ENCODE measurements at regions not wholly inside any gene's neighbourhood (a gene's known extent, or its start where the extent isn't known, plus 50 kb on each side); places are given as distances from the start of the nearest gene placed in this dataset.

GRCh38 chr22:26737262-26737661, 79.9 kb downstream of the MIAT start:
- CTCF ChIA-PET: no interaction called here
- Histone ChIP-seq H3K36me3 (ENCODE audit: insufficient read depth, low read length, poor library complexity, severe bottlenecking) (no peaks in the 10 kb centered on the region), H3K27me3 (replicated peaks; ENCODE audit: insufficient read depth, low read depth, low read length, poor library complexity) (no peaks in the 10 kb centered on the region), H3K9me3 (ENCODE audit: low read depth, low read length, poor library complexity, severe bottlenecking) (no peaks in the 10 kb centered on the region), H3K27ac (ENCODE audit: low read depth, low read length, poor library complexity, severe bottlenecking) (no peak overlapping the region), H3K4me3 (ENCODE audit: low read depth, low read length, poor library complexity, severe bottlenecking) (no peak overlapping the region), H3K4me1 (ENCODE audit: insufficient read depth, low read length, poor library complexity, severe bottlenecking) (no peaks in the 10 kb centered on the region)
- intact Hi-C loops (cut with micrococcal nuclease; ENCODE audit: unreplicated experiment): no loop called here
- no TSS peak for BruUV-seq (replicated peaks)
- POLR2A ChIA-PET (ENCODE audit: low non-redundant PET): no interaction called here
- no peak for DNase-seq (ENCODE audit: low spot score)
- TF ChIP-seq EZH2 (IDR thresholded peaks at IDR 0.05; ENCODE audit: borderline replicate concordance, low read depth, low read length, poor library complexity, severe bottlenecking): no peak
- TF ChIP-seq, protein P1, sequence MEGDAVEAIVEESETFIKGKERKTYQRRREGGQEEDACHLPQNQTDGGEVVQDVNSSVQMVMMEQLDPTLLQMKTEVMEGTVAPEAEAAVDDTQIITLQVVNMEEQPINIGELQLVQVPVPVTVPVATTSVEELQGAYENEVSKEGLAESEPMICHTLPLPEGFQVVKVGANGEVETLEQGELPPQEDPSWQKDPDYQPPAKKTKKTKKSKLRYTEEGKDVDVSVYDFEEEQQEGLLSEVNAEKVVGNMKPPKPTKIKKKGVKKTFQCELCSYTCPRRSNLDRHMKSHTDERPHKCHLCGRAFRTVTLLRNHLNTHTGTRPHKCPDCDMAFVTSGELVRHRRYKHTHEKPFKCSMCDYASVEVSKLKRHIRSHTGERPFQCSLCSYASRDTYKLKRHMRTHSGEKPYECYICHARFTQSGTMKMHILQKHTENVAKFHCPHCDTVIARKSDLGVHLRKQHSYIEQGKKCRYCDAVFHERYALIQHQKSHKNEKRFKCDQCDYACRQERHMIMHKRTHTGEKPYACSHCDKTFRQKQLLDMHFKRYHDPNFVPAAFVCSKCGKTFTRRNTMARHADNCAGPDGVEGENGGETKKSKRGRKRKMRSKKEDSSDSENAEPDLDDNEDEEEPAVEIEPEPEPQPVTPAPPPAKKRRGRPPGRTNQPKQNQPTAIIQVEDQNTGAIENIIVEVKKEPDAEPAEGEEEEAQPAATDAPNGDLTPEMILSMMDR (conservative IDR thresholded peaks at IDR 0.05; ENCODE audit: low read depth, low read length): no peak

DNA sequence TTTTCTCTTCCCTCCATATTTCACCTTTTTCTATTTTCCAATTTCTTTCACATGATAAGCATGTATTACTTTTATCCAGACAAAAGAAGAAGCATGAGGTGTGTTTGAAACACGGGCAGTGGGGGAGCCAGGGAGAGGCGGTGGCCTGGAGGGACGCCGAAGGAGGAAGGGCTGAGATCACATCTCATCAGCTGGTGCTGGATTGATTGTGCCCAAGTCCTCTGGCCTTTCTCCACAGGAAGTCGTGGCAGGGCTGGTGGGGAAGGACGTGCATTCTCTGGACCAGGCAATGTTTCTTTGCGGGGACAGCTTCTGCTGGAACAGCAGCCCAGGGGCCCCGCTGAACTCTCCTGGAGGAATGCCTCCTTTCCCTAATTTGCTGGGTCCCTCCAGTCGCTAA, 82.9 kb downstream of the MIAT start:
- intact Hi-C loops (cut with micrococcal nuclease; ENCODE audit: unreplicated experiment): no loop called here
- ChIA-PET POLR2A (ENCODE audit: low non-redundant PET) (no interaction called here), CTCF (no interaction called here)
- BruUV-seq (replicated peaks): no TSS peak
- TF ChIP-seq, protein P1 (conservative IDR thresholded peaks at IDR 0.05; ENCODE audit: low read depth, low read length): no peak
- no peak for TF ChIP-seq EZH2 (IDR thresholded peaks at IDR 0.05; ENCODE audit: borderline replicate concordance, low read depth, low read length, poor library complexity, severe bottlenecking)
- H3K4me3 ChIP-seq (ENCODE audit: low read depth, low read length, poor library complexity, severe bottlenecking): no peak overlapping the region
- H3K36me3 ChIP-seq (ENCODE audit: insufficient read depth, low read length, poor library complexity, severe bottlenecking): no peaks in the 10 kb centered on the region
- H3K27me3 ChIP-seq (replicated peaks; ENCODE audit: insufficient read depth, low read depth, low read length, poor library complexity): no peaks in the 10 kb centered on the region
- H3K27ac ChIP-seq (ENCODE audit: low read depth, low read length, poor library complexity, severe bottlenecking): no peak overlapping the region
- no peak for DNase-seq (ENCODE audit: low spot score)
- H3K9me3 ChIP-seq (ENCODE audit: low read depth, low read length, poor library complexity, severe bottlenecking): no peaks in the 10 kb centered on the region
- H3K4me1 ChIP-seq (ENCODE audit: insufficient read depth, low read length, poor library complexity, severe bottlenecking): no peaks in the 10 kb centered on the region

DNA sequence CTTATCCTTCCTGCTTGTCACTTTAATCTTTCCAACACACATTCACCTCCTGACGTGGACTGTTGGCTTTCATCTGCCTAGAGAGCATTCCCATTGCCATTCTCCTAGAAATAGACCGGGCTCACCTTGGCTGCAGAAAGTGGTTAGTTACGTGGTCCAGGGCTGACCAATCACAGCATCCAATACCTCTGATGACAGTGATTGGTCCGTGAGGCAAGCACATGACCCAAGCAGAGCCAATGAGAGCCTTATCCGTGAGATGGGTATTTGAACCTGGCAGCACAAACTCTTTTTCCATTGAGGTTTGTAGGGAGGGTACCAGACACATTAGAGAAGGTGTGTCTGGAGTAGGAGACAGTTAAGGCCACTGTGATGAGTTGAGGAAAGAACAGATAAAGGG, 85.8 kb downstream of the MIAT start:
- intact Hi-C loops (cut with micrococcal nuclease; ENCODE audit: unreplicated experiment): no loop called here
- TF ChIP-seq EZH2 (IDR thresholded peaks at IDR 0.05; ENCODE audit: borderline replicate concordance, low read depth, low read length, poor library complexity, severe bottlenecking): no peak
- TF ChIP-seq, protein P1 (conservative IDR thresholded peaks at IDR 0.05; ENCODE audit: low read depth, low read length): no peak
- CTCF ChIA-PET: no interaction called here
- H3K36me3 ChIP-seq (ENCODE audit: insufficient read depth, low read length, poor library complexity, severe bottlenecking): no peaks in the 10 kb centered on the region
- no peaks in the 10 kb centered on the region for H3K9me3 ChIP-seq (ENCODE audit: low read depth, low read length, poor library complexity, severe bottlenecking)
- no peaks in the 10 kb centered on the region for H3K4me1 ChIP-seq (ENCODE audit: insufficient read depth, low read length, poor library complexity, severe bottlenecking)
- H3K27ac ChIP-seq (ENCODE audit: low read depth, low read length, poor library complexity, severe bottlenecking): no peak overlapping the region
- no peaks in the 10 kb centered on the region for H3K27me3 ChIP-seq (replicated peaks; ENCODE audit: insufficient read depth, low read depth, low read length, poor library complexity)
- POLR2A ChIA-PET (ENCODE audit: low non-redundant PET): no interaction called here
- no peak overlapping the region for H3K4me3 ChIP-seq (ENCODE audit: low read depth, low read length, poor library complexity, severe bottlenecking)
- no peak for DNase-seq (ENCODE audit: low spot score)
- BruUV-seq (replicated peaks): no TSS peak

Measured in A673 (cell line).